ENCODE measurements at regions not wholly inside any gene's neighbourhood (a gene's known extent, or its start where the extent isn't known, plus 50 kb on each side); places are given as distances from the start of the nearest gene placed in this dataset.

GRCh38 chr3:197392961-197393360, 94.5 kb upstream of the DLG1 start:
- Histone ChIP-seq H3K9ac (ENCODE audit: low read length) (no peak overlapping the region), H3K27ac (ENCODE audit: low read depth, low read length) (no peak overlapping the region)

DNA sequence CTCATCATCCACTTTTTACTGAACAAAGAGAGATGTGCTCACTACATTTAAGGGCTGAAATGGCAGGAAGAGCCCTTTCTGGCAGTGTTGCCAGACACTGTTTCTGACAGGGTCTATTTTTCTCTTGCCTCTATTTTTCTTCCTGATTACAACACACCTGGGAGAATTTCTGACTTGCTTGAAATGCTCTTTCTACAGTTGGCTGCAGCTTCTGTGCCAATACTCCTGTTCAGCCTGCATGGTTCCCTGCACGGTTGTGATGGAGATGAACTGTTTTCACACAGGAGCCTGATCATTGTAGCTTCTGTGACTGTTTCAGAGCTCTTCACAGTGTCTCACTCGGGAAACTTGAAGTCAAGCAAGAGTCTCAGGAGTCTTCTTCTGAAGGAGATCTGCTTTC, 83.0 kb upstream of the DLG1 start:
- Histone ChIP-seq H3K27me3 (ENCODE audit: control insufficient read depth, insufficient read depth, low read length) (peaks cover 8% of the 10 kb centered on the region; the same call in 1 of the 2 replicates), H3K4me1 (ENCODE audit: control insufficient read depth, insufficient read depth, low read length) (peaks cover 5% of the 10 kb centered on the region; the same call in 1 of the 2 replicates), H3K9ac (ENCODE audit: low read length) (no peak overlapping the region), H3K36me3 (ENCODE audit: control insufficient read depth, insufficient read depth, low read length) (no peaks in the 10 kb centered on the region), H3K9me3 (ENCODE audit: control insufficient read depth, insufficient read depth, low read depth, low read length) (peaks cover 14% of the 10 kb centered on the region; the same call in 1 of the 2 replicates), H3K4me3 (ENCODE audit: low read depth, low read length) (no peak overlapping the region), H3K27ac (ENCODE audit: low read depth, low read length) (no peak overlapping the region)

More at GRCh38 chr3:197392961-197393360, 94.5 kb upstream of the DLG1 start:
- Histone ChIP-seq H3K27me3 (ENCODE audit: control insufficient read depth, insufficient read depth, low read length) (no peaks in the 10 kb centered on the region; the same call in 1 of the 2 replicates), H3K4me1 (ENCODE audit: control insufficient read depth, insufficient read depth, low read length) (peaks cover 6% of the 10 kb centered on the region; the same call in 1 of the 2 replicates), H3K36me3 (ENCODE audit: control insufficient read depth, insufficient read depth, low read length) (no peaks in the 10 kb centered on the region), H3K9me3 (ENCODE audit: control insufficient read depth, insufficient read depth, low read depth, low read length) (peaks cover 25% of the 10 kb centered on the region; the same call in 1 of the 2 replicates), H3K4me3 (ENCODE audit: low read depth, low read length) (no peak overlapping the region)

DNA sequence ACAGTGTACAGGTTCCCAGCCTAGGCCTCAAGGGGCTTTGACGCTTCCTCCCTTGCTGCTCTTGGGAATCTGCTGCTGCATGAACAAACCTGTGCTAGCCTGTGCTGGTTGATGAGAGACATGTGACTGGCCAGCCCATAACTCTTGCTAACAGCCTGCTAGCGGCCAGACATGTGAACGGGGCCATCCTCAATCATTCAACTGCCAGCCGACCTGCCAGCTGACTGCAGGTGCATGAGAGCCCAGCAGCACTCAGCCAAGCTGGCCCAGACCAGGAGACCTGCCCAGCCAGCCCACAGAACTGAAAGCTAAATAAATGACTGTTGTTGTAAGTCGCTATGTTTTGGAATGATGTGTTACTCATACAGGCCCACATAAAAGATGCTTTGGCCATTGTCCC, 82.4 kb upstream of the DLG1 start:
- Histone ChIP-seq H3K4me3 (ENCODE audit: low read depth, low read length) (no peak overlapping the region), H3K27ac (ENCODE audit: low read depth, low read length) (no peak overlapping the region), H3K36me3 (ENCODE audit: control insufficient read depth, insufficient read depth, low read length) (no peaks in the 10 kb centered on the region)

DNA sequence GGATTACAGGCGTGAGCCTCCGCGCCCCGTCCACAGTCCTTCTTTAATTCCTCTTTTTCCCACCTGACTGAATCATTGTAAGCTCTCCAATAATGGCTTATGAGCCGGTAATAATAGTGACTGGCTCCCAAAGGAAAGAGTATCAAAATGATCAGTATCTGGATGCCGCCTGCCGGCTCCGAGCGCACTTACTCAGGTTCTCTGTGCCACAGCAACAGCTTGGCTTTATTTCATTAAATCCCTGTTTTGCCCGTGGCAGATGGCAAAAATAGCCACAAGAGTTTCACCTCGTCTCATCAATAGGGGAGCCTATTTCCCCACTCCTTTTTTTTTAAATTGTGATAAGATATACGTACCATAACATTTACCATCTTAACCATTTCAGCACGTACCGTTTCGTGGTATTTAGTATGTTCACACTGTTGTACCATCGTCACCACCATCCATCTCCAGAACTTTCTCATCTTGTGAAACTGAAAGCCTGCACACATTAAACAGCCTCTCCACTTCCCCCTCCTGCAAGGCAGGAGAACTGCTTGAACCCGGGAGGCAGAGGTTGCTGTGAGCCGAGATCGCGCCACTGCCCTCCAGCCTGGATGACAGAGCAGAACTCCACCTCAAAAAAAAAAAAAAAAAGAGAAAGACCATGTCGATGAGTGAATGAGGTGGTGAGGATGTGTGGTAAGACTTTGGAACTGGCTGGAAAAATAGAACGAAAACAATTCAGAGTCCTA, 80.7 kb upstream of the DLG1 start:
- Histone ChIP-seq H3K36me3 (ENCODE audit: control insufficient read depth, insufficient read depth, low read length) (no peaks in the 10 kb centered on the region), H3K4me3 (ENCODE audit: low read depth, low read length) (no peak overlapping the region), H3K27ac (ENCODE audit: low read depth, low read length) (no peak overlapping the region), H3K9me3 (ENCODE audit: control insufficient read depth, insufficient read depth, low read depth, low read length) (peaks cover 3% of the 10 kb centered on the region; the same call in 1 of the 2 replicates), H3K4me1 (ENCODE audit: control insufficient read depth, insufficient read depth, low read length) (peaks cover 5% of the 10 kb centered on the region), H3K9ac (ENCODE audit: low read length) (no peak overlapping the region), H3K27me3 (ENCODE audit: control insufficient read depth, insufficient read depth, low read length) (no peaks in the 10 kb centered on the region)

More for the DNA sequence above, 82.4 kb upstream of the DLG1 start:
- Histone ChIP-seq H3K9me3 (ENCODE audit: control insufficient read depth, insufficient read depth, low read depth, low read length) (peaks cover 14% of the 10 kb centered on the region; the same call in 1 of the 2 replicates), H3K4me1 (ENCODE audit: control insufficient read depth, insufficient read depth, low read length) (peaks cover 5% of the 10 kb centered on the region; the same call in 1 of the 2 replicates), H3K27me3 (ENCODE audit: control insufficient read depth, insufficient read depth, low read length) (peaks cover 6% of the 10 kb centered on the region; the same call in 1 of the 2 replicates), H3K9ac (ENCODE audit: low read length) (no peak overlapping the region)

DNA sequence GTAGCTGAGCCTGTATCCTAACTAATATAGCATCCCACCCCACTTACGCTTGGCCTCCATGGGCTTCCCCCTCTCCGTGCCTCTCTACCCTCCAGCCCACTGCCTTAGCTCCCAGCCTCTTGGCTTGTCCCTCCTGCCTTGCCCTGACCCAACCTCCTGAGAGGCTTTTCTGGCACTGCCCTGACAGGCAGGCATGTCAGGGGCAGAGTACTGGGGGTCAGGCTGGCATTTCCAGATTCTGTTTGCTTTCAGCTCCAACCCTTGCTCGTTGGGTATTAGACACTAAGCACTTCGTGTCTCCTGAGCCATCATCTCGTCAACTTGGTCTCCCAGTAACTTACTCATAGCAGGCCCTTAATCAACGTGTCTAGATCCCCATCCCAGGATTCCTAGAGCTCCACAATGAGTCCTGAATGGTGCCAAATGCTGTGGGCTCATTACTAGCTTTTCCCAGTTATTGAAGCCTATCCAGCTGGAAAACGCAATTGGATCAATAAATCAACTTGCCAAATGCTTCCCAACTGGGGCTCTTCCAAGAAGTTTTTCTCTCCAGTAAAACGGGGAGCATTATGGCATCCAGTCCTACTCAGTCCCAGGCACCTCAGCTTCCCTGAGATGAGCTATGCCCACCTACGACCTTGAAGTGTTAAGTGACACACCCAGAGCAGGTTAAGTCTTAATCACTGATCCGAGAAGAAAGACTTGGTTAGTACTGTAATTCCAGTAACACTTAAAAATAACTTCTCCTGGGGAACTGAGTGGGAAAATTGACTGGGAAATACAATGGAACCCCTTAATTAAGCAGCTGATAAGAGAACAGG, 78.5 kb upstream of the DLG1 start:
- H3K36me3 ChIP-seq (ENCODE audit: control insufficient read depth, insufficient read depth, low read length) = no peaks in the 10 kb centered on the region
- peaks cover 9% of the 10 kb centered on the region for H3K4me1 ChIP-seq (ENCODE audit: control insufficient read depth, insufficient read depth, low read length)
- no peak overlapping the region for H3K9ac ChIP-seq (ENCODE audit: low read length)
- no peak overlapping the region for H3K4me3 ChIP-seq (ENCODE audit: low read depth, low read length)
- H3K27ac ChIP-seq (ENCODE audit: low read depth, low read length) = no peak overlapping the region
- H3K9me3 ChIP-seq (ENCODE audit: control insufficient read depth, insufficient read depth, low read depth, low read length) = no peaks in the 10 kb centered on the region
- no peaks in the 10 kb centered on the region for H3K27me3 ChIP-seq (ENCODE audit: control insufficient read depth, insufficient read depth, low read length)

- Histone ChIP-seq H3K9me3 (ENCODE audit: control insufficient read depth, insufficient read depth, low read depth, low read length) (no peaks in the 10 kb centered on the region), H3K4me1 (ENCODE audit: control insufficient read depth, insufficient read depth, low read length) (peaks cover 10% of the 10 kb centered on the region), H3K27me3 (ENCODE audit: control insufficient read depth, insufficient read depth, low read length) (no peaks in the 10 kb centered on the region), H3K9ac (ENCODE audit: low read length) (no peak overlapping the region), H3K27ac (ENCODE audit: low read depth, low read length) (no peak overlapping the region), H3K4me3 (ENCODE audit: low read depth, low read length) (no peak overlapping the region), H3K36me3 (ENCODE audit: control insufficient read depth, insufficient read depth, low read length) (no peaks in the 10 kb centered on the region)
These were observed 77.6 kb upstream of the DLG1 start for GRCh38 chr3:197376020-197376419.

DNA sequence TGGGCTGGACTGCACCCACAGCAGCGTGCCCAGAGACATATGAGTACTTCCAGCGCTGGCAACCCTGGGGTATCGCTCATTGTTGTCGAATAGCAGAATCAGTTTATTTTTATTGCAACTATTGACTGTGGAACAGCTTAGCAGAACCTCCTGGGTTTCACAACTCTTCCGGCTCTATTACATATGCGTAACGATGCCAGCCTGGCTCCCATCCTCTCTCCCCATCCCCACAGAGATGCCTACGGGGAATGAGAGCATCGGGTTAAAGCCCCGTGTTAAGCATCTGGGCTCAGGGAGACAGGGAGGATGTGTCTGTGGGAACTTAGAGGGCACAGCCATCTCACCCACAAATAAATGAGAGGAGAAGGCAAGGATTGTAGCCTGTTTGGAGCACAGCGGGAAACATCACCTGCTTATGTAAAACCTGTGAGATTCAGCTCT, 76.6 kb upstream of the DLG1 start:
- Histone ChIP-seq H3K27ac (ENCODE audit: low read depth, low read length) (no peak overlapping the region), H3K27me3 (ENCODE audit: control insufficient read depth, insufficient read depth, low read length) (no peaks in the 10 kb centered on the region)

GRCh38 chr3:197373096-197373495, 74.7 kb upstream of the DLG1 start:
- Histone ChIP-seq H3K4me3 (ENCODE audit: low read depth, low read length) (no peak overlapping the region), H3K9me3 (ENCODE audit: control insufficient read depth, insufficient read depth, low read depth, low read length) (no peaks in the 10 kb centered on the region), H3K27me3 (ENCODE audit: control insufficient read depth, insufficient read depth, low read length) (no peaks in the 10 kb centered on the region), H3K27ac (ENCODE audit: low read depth, low read length) (no peak overlapping the region), H3K4me1 (ENCODE audit: control insufficient read depth, insufficient read depth, low read length) (peaks cover 17% of the 10 kb centered on the region), H3K9ac (ENCODE audit: low read length) (no peak overlapping the region), H3K36me3 (ENCODE audit: control insufficient read depth, insufficient read depth, low read length) (no peaks in the 10 kb centered on the region)

More for the DNA sequence above, 76.6 kb upstream of the DLG1 start:
- H3K9me3 ChIP-seq (ENCODE audit: control insufficient read depth, insufficient read depth, low read depth, low read length) = no peaks in the 10 kb centered on the region
- no peak overlapping the region for H3K4me3 ChIP-seq (ENCODE audit: low read depth, low read length)
- H3K9ac ChIP-seq (ENCODE audit: low read length) = no peak overlapping the region
- no peaks in the 10 kb centered on the region for H3K36me3 ChIP-seq (ENCODE audit: control insufficient read depth, insufficient read depth, low read length)
- H3K4me1 ChIP-seq (ENCODE audit: control insufficient read depth, insufficient read depth, low read length) = peaks cover 10% of the 10 kb centered on the region

GRCh38 chr3:197372047-197372661, 73.7 kb upstream of the DLG1 start:
- Histone ChIP-seq H3K9me3 (ENCODE audit: control insufficient read depth, insufficient read depth, low read depth, low read length) (no peaks in the 10 kb centered on the region), H3K4me3 (ENCODE audit: low read depth, low read length) (no peak overlapping the region), H3K36me3 (ENCODE audit: control insufficient read depth, insufficient read depth, low read length) (no peaks in the 10 kb centered on the region), H3K4me1 (ENCODE audit: control insufficient read depth, insufficient read depth, low read length) (peaks cover 23% of the 10 kb centered on the region), H3K9ac (ENCODE audit: low read length) (no peak overlapping the region), H3K27ac (ENCODE audit: low read depth, low read length) (no peak overlapping the region), H3K27me3 (ENCODE audit: control insufficient read depth, insufficient read depth, low read length) (no peaks in the 10 kb centered on the region)

GRCh38 chr3:197371591-197372046, 73.2 kb upstream of the DLG1 start:
- Histone ChIP-seq H3K9ac (ENCODE audit: low read length) (no peak overlapping the region), H3K4me1 (ENCODE audit: control insufficient read depth, insufficient read depth, low read length) (peaks cover 25% of the 10 kb centered on the region), H3K27ac (ENCODE audit: low read depth, low read length) (no peak overlapping the region), H3K9me3 (ENCODE audit: control insufficient read depth, insufficient read depth, low read depth, low read length) (no peaks in the 10 kb centered on the region), H3K27me3 (ENCODE audit: control insufficient read depth, insufficient read depth, low read length) (no peaks in the 10 kb centered on the region), H3K4me3 (ENCODE audit: low read depth, low read length) (no peak overlapping the region), H3K36me3 (ENCODE audit: control insufficient read depth, insufficient read depth, low read length) (no peaks in the 10 kb centered on the region)
